AG04449 (cell line): ENCODE measurements at regions not wholly inside any gene's neighbourhood (a gene's known extent, or its start where the extent isn't known, plus 50 kb on each side); places are given as distances from the start of the nearest gene placed in this dataset.
"Not testable (repeated sequence)": the region's sequence is repeated elsewhere in the genome, so short reads cannot be mapped to it uniquely, and the experiment has no call there.

Experiments used
- CTCF ChIA-PET: fragments of 350-600 bp; formaldehyde crosslinking; extraction: SDS; loops from one replicate; lab custom pipeline; 2021; ENCODE audit warnings: antibody characterized with exemption; lab: Yijun Ruan, JAX
- POLR2A ChIA-PET: fragments of 400-600, 350-600 bp; formaldehyde crosslinking; extraction: SDS; loops from one replicate; lab custom pipeline; 2020; ENCODE audit warnings: antibody characterized with exemption, inconsistent platforms; lab: Yijun Ruan, JAX
- DNase-seq: peaks from one replicate; pipeline ENCODE4 v3.0.0-alpha.2; 2010; ENCODE audit warnings: low read depth, low spot score
- H3K4me3 ChIP-seq: 2 replicates; pipeline ENCODE4 v1.5.1; 2011; ENCODE audit warnings: low read depth, mild to moderate bottlenecking, control low read depth, low read length
- TF ChIP-seq, protein P1 (sequence below): IDR thresholded peaks from one replicate; pipeline ENCODE4 v1.5.1; 2011; ENCODE audit warnings: mild to moderate bottlenecking, moderate library complexity, low read length, control low read depth, inconsistent platforms; ENCODE audit not compliant: insufficient read depth; ENCODE audit errors: missing control alignments

DNA sequence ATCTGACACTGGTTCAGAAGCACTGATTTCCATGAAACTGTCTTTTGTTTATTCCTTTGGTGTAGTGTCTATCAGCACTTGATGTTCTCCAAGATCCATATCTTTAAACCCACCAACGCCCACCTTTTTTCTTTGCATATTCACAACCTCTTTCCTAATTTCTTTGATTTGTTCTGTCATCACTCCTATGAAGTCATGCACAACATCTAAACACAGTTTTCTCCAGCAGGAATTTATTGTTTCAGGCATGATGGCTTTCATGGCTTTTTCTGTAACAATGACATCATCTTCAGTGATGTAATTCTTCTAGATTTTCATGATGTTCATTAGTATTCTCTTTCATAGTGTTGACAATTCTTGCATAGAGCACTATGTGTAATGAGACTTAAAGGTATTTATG lies 219.6 kb upstream of the POU1F1 start:
- TF ChIP-seq, protein P1, sequence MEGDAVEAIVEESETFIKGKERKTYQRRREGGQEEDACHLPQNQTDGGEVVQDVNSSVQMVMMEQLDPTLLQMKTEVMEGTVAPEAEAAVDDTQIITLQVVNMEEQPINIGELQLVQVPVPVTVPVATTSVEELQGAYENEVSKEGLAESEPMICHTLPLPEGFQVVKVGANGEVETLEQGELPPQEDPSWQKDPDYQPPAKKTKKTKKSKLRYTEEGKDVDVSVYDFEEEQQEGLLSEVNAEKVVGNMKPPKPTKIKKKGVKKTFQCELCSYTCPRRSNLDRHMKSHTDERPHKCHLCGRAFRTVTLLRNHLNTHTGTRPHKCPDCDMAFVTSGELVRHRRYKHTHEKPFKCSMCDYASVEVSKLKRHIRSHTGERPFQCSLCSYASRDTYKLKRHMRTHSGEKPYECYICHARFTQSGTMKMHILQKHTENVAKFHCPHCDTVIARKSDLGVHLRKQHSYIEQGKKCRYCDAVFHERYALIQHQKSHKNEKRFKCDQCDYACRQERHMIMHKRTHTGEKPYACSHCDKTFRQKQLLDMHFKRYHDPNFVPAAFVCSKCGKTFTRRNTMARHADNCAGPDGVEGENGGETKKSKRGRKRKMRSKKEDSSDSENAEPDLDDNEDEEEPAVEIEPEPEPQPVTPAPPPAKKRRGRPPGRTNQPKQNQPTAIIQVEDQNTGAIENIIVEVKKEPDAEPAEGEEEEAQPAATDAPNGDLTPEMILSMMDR, result no peak
- no peak overlapping the region for H3K4me3 ChIP-seq
- CTCF ChIA-PET, result interaction anchor here (1.0 kb wide), 1 partner anchor 197 kb away, joined by 4 read pairs; no protein-coding TSS in a partner anchor
- no peak for DNase-seq
- POLR2A ChIA-PET, result no interaction called here

DNA sequence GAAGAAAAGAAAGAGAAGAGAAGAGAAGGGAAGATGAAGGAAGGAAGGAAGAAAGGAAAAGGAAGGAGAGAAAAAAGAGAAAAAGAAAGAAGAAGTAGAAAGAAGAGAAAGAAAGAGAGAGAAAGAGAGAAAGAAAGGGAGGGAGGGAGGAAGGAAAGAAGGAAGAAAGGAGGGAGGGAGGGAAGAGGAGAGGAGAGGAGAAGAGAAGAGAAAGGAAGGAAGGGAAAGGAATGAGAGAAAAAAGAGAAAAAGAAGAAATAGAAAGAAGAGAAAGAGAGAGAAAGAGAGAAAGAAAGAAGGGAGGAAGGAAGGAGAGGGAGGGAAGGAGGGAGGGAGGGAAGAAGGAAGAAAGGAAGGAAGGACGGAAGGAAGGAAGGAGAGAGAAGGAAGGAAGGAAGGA lies 217.9 kb upstream of the POU1F1 start:
- POLR2A ChIA-PET, result no interaction called here
- CTCF ChIA-PET, result interaction anchor here (1.0 kb wide), 1 partner anchor 143 kb away, joined by 4 read pairs; no protein-coding TSS in a partner anchor
- TF ChIP-seq, protein P1, result no peak
- H3K4me3 ChIP-seq, result no peak overlapping the region
- no peak for DNase-seq

DNA sequence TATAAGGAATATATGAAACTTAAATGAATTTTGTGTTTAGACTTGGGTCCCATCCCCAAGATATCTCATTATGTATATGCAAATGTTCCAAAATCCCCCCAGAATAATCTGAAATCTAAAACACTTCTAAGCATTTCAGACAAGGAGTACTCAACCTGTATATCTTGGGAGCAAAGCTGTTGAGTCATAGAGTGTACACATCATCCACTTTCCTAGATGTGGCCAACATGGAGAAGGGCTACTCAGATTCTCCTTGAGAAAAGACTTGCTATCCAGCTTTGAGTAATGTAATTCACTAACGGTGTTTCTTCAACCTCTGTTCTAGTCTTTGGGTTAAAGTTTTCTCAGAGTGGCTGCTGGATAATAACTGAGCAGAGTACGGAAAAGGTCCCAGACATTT lies 215.5 kb upstream of the POU1F1 start:
- H3K4me3 ChIP-seq, result no peak overlapping the region
- TF ChIP-seq, protein P1, result no peak
- POLR2A ChIA-PET, result no interaction called here
- CTCF ChIA-PET, result interaction anchor here (0.9 kb wide), 1 partner anchor 141 kb away, joined by 5 read pairs; no protein-coding TSS in a partner anchor
- DNase-seq, result no peak

DNA sequence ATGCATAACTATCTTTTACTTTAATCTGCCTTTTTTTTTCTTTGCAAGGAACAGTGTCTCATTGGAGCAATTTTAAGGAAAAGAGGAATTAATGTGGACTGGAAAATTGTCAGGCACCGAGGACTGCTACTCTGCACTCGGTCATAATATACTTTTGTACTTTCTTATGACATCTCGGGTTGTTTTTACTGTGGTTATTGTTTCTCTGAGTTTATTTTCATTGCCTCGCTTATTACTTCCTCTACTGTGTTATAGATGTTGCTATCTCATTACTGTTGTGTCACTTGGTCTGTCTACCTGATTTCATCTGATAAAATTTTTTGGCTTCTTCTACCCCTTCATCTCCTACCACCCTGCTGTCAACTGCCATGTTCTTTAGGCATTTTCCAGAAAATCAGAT lies 213.5 kb upstream of the POU1F1 start:
- DNase-seq, result no peak
- TF ChIP-seq, protein P1, result no peak
- CTCF ChIA-PET, result interaction anchor here (0.8 kb wide), 1 partner anchor 139 kb away, joined by 3 read pairs; no protein-coding TSS in a partner anchor
- POLR2A ChIA-PET, result no interaction called here
- H3K4me3 ChIP-seq, result no peak overlapping the region

DNA sequence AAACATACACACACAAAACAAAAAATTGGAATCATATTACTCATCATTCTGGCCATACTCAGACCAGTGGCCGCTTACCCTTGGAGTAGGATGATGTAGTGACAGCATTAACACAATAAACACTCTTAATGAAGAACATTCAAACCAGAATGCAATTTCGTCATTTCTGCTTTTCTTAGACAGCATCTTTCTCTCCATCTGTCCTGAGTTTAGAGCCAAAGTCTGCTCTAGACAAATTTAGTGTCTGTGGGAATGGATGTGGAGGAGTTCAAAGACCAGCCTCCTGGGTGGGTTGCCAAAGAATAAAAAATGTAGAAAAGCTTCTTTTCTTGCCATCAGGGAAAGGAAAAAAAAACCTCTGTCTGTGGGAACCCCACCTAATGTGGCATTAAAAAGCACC lies 212.4 kb upstream of the POU1F1 start:
- TF ChIP-seq, protein P1, result no peak
- H3K4me3 ChIP-seq, result no peak overlapping the region
- CTCF ChIA-PET, result interaction anchor here (0.6 to 1.2 kb wide), 2 partner anchors 138 to 141 kb away, joined by 3 to 5 read pairs; no protein-coding TSS in a partner anchor
- peak; percentile 54 for DNase-seq
- POLR2A ChIA-PET, result no interaction called here

DNA sequence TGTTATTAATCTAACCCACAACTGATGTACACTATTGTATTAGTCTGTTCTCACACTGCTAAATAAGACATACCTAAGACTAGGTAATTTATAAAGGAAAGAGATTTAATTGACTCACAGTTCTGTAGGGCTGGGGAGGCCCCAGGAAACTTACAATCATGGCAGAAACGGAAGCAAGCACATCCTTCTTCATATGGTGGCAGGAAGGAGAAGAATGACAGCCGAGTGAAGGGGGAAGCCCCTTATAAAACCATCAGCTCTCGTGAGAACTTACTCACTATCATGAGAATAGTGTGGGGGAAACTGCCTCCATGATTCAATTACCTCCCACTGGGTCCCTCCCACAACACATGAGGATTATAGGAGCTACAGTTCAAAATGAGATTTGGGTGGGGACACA lies 210.3 kb upstream of the POU1F1 start:
- H3K4me3 ChIP-seq, POLR2A ChIA-PET, DNase-seq: not testable (repeated sequence)
- CTCF ChIA-PET, result interaction anchor here (0.5 to 3.0 kb wide), 2 partner anchors 135 to 518 kb away, joined by 3 to 9 read pairs; no protein-coding TSS in a partner anchor

DNA sequence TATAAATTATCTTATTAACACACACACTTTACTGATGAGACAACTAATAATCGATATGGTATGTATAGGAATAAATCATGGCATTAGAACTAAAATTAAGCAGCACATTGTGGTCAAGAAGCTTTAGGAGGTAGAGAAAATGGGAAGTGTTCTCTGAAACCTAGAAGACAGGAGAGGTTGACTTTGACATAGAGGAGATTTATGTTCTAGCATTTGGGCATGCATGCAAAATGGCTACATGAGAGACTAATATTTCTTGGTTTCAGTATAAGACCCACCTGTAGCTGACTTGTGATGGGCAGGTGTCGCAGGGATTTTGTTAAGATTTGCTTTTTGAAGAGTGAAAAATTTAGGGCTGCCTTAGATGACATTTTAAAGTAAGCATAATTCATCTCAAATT lies 209.7 kb upstream of the POU1F1 start:
- ChIA-PET POLR2A (no interaction called here), CTCF (interaction anchor here (3.0 kb wide), 1 partner anchor 135 kb away, joined by 9 read pairs; no protein-coding TSS in a partner anchor)
- TF ChIP-seq, protein P1, result no peak
- no peak overlapping the region for H3K4me3 ChIP-seq
- DNase-seq, result no peak
